NCI-H1930 (cell line): ENCODE measurements at regions not wholly inside any gene's neighbourhood (a gene's known extent, or its start where the extent isn't known, plus 50 kb on each side); places are given as distances from the start of the nearest gene placed in this dataset.
"Not testable (repeated sequence)": the region's sequence is repeated elsewhere in the genome, so short reads cannot be mapped to it uniquely, and the experiment has no call there.

Experiments
- DNase-seq, 2 experiments: peaks; one replicate each; lab custom pipeline; 2025; lab: John Stamatoyannopoulos, UW

DNA sequence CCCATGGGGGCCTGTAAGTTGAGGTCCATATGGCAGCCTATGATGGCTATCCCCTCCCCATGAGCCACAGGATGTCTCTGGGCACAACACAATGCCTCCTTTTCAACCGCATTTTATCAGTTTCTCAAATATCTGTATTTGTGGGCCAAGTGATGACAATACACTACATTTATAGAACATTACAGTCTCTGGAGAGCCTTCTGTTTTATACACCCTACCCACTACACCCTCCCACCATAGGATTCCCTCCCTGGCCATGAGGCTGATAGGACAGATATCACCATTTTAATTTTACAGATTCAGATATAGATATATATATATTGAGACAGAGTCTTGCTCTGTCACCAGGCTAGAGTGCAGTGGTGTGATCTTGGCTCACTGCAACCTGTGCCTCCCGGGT, 236.8 kb downstream of the ENC1 start:
- no peak for DNase-seq

- no peak for DNase-seq
Measured at GRCh38 chr5:74402553-74402952, 238.0 kb downstream of the ENC1 start.

GRCh38 chr5:74401946-74402320, 238.6 kb downstream of the ENC1 start:
- no peak for DNase-seq

- no peak for DNase-seq
Measured at GRCh38 chr5:74401281-74401945, 239.1 kb downstream of the ENC1 start.

- no peak for DNase-seq
Measured at GRCh38 chr5:74400067-74400466, 240.5 kb downstream of the ENC1 start.

GRCh38 chr5:74396913-74397622, 243.5 kb downstream of the ENC1 start:
- DNase-seq = no peak

- no peak for DNase-seq
Measured at GRCh38 chr5:74394916-74395880, 245.3 kb downstream of the ENC1 start.

DNA sequence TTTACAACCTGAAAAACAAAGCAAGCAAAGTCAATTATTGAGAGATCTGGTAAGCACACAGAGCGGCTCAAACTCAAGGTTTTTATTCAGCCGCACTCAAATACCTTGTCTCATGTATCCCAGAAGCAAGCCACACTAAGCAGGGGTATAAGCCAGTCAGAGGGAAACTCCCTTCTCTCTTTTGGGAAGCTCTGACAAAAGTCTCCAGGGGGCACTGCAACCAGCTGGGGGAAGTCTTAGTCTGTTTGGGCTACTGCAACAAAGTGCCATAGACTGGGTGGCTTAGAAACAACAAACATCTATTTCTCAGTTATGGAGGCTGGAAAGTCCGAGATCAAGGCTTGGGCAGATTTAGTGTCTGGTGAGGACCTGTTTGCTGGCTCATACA, 246.0 kb downstream of the ENC1 start:
- no peak for DNase-seq

- DNase-seq = no peak
Measured at GRCh38 chr5:74393943-74394342, 246.6 kb downstream of the ENC1 start.

DNA sequence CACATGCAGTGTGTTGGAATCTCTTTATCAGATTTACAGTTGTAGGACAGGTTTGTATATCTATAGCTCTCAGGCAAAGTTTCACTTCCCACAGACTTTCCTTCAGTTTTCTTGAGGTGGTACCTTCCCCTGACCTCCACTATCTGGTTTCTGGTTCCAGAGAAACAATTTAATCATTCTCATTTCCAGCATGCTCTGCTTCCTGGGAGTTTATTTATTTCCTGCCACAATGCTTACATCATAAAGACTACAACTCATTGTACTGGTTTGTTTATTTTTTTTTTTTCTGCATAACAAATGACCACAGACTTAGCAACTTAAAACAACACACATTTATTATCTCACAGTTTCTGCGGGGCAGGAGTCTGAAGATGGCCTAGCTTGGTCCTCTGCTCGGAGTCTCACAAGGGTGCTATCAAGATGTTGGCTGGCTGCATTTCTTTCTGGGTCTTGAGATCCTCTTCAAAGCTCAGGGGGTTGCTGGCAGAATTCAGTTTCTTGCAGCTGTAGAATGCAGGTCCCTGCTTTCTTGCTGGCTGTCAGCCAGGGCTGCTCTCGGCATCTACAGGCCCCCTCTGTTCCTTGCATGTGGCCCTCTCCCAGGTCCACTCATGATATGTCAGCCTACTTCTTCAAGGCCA, 247.7 kb downstream of the ENC1 start:
- no peak for DNase-seq

DNA sequence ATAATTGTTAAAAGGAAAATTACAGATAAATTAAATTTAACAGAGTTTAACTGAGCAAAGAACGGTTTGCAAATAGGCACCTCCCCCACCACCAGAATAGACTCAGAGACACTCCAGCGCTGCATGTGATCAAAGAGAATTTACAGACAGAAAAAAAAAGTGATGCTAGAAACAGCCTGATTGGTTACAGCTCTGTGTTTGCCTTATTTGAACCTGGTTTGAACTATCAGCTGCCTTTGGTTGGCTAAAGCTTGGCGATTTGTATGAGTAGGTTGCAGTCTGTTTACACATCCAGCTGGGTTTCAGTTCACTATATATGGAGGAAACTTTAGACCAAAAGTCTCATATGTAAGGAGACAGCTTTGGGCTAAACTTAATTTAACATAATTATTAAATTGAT, 249.1 kb downstream of the ENC1 start:
- DNase-seq = no peak

DNA sequence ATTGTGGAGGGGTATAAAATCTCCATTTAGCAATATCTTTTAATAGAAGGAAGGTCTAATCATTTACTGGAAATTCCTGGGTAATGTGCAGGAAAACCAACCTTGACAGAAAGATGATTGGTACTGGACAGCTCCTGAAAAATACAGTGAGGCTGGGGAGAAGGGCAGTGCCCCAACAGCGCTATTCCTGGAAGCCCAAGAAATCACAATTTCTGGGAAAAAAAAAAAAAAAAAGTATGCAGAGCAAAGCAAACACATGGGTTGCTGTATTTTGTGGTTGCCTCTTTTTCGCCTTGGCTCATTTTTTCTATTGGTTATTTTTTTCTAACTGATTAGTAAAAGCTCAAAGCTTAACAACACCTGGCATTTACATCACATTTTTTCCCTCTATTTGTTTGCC, 249.7 kb downstream of the ENC1 start:
- no peak for DNase-seq

DNA sequence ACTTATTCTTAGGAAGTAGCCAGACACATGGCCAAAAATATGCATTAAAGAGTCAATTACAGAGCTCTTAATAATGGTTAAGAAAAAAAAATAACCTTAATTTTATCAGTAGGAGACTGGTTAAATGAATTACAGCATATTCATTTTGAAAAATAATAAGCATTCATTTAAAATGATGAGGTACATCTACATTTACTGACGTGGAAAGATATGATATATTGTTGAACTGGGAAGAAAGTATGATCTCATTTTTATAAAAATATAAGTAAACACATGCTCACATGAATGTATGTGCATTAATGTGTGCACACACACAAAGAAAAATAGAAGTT, 250.3 kb downstream of the ENC1 start:
- no peak for DNase-seq

DNA sequence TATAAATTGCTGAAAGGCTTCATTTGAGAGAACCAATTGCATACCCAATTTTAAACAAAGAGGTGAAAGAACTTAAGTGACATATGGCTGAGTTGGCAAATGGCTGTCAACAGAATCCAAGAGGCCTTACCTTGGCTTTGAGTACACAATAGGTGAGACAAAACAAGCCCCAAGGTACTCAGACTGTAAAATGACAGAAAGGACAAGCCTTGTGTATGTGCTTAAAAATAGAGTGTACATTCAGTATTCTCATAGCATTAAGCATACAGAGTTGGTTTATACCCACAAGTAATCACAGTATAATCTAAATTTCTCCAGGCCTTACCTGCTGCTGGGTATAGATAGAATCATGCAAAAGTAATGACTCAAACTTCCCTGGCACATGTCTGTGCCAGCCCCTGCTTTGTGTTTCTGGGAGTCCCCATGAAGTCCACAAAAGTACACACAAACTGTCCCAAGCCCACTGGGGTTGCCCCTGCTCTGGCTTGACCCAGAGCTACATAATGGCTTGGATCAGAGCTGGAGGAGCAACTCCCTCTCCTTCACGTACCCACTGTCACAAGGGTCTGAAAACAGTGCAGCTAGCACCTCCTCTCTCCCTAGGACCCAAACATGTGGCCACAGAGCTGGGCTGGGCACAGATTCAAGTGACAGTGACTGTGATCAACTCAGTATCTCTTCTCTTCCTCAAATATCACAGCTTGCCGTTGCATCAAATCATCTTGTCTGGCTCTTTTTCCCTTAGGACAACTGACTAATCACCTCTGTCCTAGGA, 250.8 kb downstream of the ENC1 start:
- DNase-seq = no peak

- DNase-seq = not testable (repeated sequence)
Measured at GRCh38 chr5:74388411-74388810, 252.1 kb downstream of the ENC1 start.

- no peak for DNase-seq
Measured at GRCh38 chr5:74386571-74387334, 253.8 kb downstream of the ENC1 start.

- no peak for DNase-seq
Measured at GRCh38 chr5:74384851-74385250, 255.7 kb downstream of the ENC1 start.

GRCh38 chr5:74382987-74383593, 257.4 kb downstream of the ENC1 start:
- no peak for DNase-seq

DNA sequence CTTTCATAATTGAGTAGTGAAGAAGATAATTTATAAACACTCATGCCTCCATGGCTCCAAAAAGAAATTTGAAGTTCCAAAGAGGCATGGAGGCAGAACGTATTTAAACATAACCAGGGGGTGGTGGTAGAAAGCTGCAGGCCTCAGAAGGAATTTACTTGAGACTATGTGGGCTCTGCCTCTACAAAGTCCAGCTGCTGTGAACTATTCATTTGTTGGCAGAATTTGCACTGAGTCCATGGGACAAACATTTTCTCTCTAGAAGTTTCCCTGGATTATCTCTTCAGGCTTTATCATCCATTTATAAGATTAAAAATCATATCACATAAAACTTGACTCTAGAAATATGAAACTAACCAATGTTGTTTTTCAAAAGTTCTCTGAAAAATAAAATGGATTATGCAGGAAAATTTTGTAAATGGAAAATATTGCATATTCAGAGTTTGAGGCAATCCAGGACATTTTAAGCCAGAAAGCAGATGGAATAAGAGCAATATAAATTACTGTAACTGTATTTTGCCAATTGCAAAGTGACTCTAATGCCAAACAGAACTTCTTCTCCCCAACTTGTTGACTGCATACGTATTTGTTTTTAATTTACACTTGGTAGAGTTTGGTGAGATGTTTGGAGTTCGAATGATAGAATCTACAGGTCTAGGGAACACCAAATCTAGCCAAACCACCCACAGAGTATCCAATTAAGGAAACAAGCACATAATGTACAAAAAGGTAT, 258.2 kb downstream of the ENC1 start:
- no peak for DNase-seq

GRCh38 chr5:74380193-74380592, 260.3 kb downstream of the ENC1 start:
- no peak for DNase-seq
